Prostate gland (tissue), 2 donors: ENCODE measurements at regions not wholly inside any gene's neighbourhood (a gene's known extent, or its start where the extent isn't known, plus 50 kb on each side); places are given as distances from the start of the nearest gene placed in this dataset.

Source experiments
- DNase-seq: peaks from one replicate; pipeline ENCODE4 v3.0.0-alpha.2; 2019; ENCODE audit warnings: low spot score
- H3K27ac ChIP-seq, 2 donors: fragments of 200-600 bp; sonication (generic); 2 replicates each; pipeline ENCODE4 v1.5.1; 2017 to 2019
- H3K27me3 ChIP-seq: fragments of 200-600 bp; sonication (generic); replicated peaks from 2 replicates; pipeline ENCODE4 v1.5.1; 2019; ENCODE audit not compliant: insufficient read depth
- H3K36me3 ChIP-seq, 2 donors: fragments of 200-600 bp; sonication (generic); 1 replicate in 1 of 2; 2 replicates in 1 of 2; pipeline versions ENCODE4 v1.5.1 to v1.8.1; 2017 to 2019
- H3K4me1 ChIP-seq: fragments of 200-600 bp; sonication (generic); replicated peaks from 2 replicates; pipeline ENCODE4 v1.5.1; 2019
- H3K4me3 ChIP-seq, 2 donors: fragments of 200-600 bp; sonication (generic); 2 replicates each; pipeline ENCODE4 v1.5.1; 2017 to 2019
- H3K9me3 ChIP-seq: fragments of 200-600 bp; sonication (generic); 2 replicates; pipeline ENCODE4 v1.5.1; 2017
- POLR2A ChIP-seq: fragments of 450-650 bp; IDR thresholded peaks from one replicate; pipeline ENCODE4 v1.6.1; 2016; ENCODE audit warnings: antibody characterized with exemption, mild to moderate bottlenecking
- POLR2AphosphoS5 ChIP-seq: sonication (generic); formaldehyde crosslinking; IDR thresholded peaks from one replicate; pipeline ENCODE4 v1.6.1; 2017; ENCODE audit warnings: antibody characterized with exemption
- WGBS: methylation state at CpG from one replicate; pipeline ENCODE4 v1.1.5; 2018; 5-methylcytosine and 5-hydroxymethylcytosine counted together
- intact Hi-C: fragments of 100-400 bp; cut with DNase I; formaldehyde crosslinking; loops from one replicate; pipeline ENCODE4 v1.14.2; 2022
- TF ChIP-seq, protein P1 (sequence below), 4 experiments: fragments of 200-600 bp in 2 of 4; fragments of 450-650 bp in 2 of 4; sonication (generic) in 2 of 4; IDR thresholded peaks; 1 replicate in 3 of 4; 2 replicates in 1 of 4; pipeline ENCODE4 v1.5.1; 2016 to 2019; ENCODE audit warnings: antibody characterized with exemption in 4 of 4, mild to moderate bottlenecking in 2 of 4, moderate library complexity in 2 of 4

DNA sequence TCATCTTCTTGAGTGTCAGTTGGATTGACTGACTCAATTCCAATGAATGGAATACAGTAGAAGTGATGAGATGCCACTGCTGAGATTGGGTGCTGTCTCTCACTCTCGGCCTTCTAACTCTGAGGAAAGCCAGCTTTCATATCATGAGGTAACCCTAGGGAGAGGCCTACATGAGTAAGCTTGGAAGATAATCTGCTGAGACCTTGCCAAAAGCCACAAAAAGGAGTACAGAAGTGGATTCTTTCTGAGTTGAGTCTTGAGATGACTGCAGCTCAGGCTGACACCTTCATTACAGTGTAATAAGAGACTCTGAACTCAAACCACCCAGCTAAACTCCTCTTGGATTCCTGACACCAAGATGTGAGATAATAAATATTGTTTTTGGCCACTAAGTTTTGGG is 537.4 kb upstream of the MAGEB18 start:
- Histone ChIP-seq H3K27me3 (no peaks in the 10 kb centered on the region), H3K4me3 (no peak overlapping the region), H3K9me3 (no peaks in the 10 kb centered on the region), H3K27ac (no peak overlapping the region), H3K36me3 (no peaks in the 10 kb centered on the region), H3K4me1 (no peaks in the 10 kb centered on the region)
- DNase-seq = no peak
- intact Hi-C loops = no loop called here
- TF ChIP-seq POLR2AphosphoS5 (no peak), POLR2A (no peak)
- TF ChIP-seq, protein P1, sequence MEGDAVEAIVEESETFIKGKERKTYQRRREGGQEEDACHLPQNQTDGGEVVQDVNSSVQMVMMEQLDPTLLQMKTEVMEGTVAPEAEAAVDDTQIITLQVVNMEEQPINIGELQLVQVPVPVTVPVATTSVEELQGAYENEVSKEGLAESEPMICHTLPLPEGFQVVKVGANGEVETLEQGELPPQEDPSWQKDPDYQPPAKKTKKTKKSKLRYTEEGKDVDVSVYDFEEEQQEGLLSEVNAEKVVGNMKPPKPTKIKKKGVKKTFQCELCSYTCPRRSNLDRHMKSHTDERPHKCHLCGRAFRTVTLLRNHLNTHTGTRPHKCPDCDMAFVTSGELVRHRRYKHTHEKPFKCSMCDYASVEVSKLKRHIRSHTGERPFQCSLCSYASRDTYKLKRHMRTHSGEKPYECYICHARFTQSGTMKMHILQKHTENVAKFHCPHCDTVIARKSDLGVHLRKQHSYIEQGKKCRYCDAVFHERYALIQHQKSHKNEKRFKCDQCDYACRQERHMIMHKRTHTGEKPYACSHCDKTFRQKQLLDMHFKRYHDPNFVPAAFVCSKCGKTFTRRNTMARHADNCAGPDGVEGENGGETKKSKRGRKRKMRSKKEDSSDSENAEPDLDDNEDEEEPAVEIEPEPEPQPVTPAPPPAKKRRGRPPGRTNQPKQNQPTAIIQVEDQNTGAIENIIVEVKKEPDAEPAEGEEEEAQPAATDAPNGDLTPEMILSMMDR (IDR thresholded peaks at IDR 0.05) = no peak
- 89% methylated on average over 1 of the region's 1 CpG for WGBS

DNA sequence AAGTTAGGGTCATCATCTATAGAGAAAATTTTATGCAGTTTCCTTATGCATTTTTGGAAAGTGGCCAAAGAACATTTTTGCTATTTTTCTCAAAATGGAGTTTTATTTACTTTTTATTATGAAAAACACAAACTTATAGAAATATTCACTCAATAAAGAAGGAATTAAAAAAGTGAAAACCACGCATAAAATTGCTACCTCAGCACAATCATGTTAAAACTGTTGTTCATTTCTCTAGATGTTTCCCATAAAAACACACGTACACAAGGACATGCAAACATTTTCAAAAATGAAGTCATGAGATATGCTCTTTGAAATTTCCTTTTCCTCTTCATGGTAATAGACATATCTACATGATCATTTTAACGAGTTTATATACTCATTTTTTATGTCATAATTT is 536.8 kb upstream of the MAGEB18 start:
- Histone ChIP-seq H3K36me3 (no peaks in the 10 kb centered on the region), H3K4me3 (no peak overlapping the region), H3K27me3 (no peaks in the 10 kb centered on the region), H3K27ac (no peak overlapping the region), H3K9me3 (no peaks in the 10 kb centered on the region), H3K4me1 (no peaks in the 10 kb centered on the region)
- WGBS = 83% methylated on average over 3 of the region's 3 CpGs
- intact Hi-C loops = no loop called here
- TF ChIP-seq, protein P1 (IDR thresholded peaks at IDR 0.05) = no peak
- TF ChIP-seq POLR2A (no peak), POLR2AphosphoS5 (no peak)
- no peak for DNase-seq

GRCh38 chrX:25618248-25618647 is 519.9 kb upstream of the MAGEB18 start:
- Histone ChIP-seq H3K4me3 (no peak overlapping the region), H3K27me3 (no peaks in the 10 kb centered on the region), H3K27ac (no peak overlapping the region), H3K4me1 (no peaks in the 10 kb centered on the region), H3K9me3 (no peaks in the 10 kb centered on the region), H3K36me3 (no peaks in the 10 kb centered on the region)
- DNase-seq = no peak
- intact Hi-C loops = no loop called here
- TF ChIP-seq, protein P1 (IDR thresholded peaks at IDR 0.05) = no peak
- TF ChIP-seq POLR2A = no peak
- no peak for TF ChIP-seq POLR2AphosphoS5
- WGBS = 85% methylated on average over 3 of the region's 4 CpGs

DNA sequence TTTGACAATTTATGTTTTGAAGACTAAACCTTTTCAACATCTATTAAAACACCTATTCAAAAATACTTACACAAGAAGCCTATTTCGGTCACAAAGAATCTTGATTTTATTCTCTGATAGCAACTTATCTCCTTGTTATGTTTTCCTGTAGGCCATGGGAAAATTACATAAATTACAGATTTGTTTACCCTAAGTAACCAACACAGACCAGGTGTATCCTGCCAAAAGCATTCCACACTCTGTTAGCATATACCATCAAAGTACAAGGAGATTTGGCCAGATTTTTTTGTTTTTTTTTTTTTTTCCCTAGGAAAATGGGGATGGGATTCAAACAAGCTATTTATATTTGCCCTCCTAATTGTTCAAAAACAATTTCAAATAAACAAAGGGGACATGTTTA is 497.9 kb upstream of the MAGEB18 start:
- TF ChIP-seq POLR2A (no peak), POLR2AphosphoS5 (no peak)
- TF ChIP-seq, protein P1 (IDR thresholded peaks at IDR 0.05) = no peak
- intact Hi-C loops = no loop called here
- Histone ChIP-seq H3K27ac (no peak overlapping the region), H3K4me1 (no peaks in the 10 kb centered on the region), H3K4me3 (no peak overlapping the region), H3K9me3 (no peaks in the 10 kb centered on the region), H3K36me3 (no peaks in the 10 kb centered on the region), H3K27me3 (no peaks in the 10 kb centered on the region)
- whole genome bisulfite sequencing = 0% methylated on average over 1 of the region's 1 CpG
- no peak for DNase-seq

GRCh38 chrX:25646156-25646555 is 492.0 kb upstream of the MAGEB18 start:
- intact Hi-C loops = no loop called here
- TF ChIP-seq POLR2AphosphoS5 (no peak), POLR2A (no peak)
- TF ChIP-seq, protein P1 (IDR thresholded peaks at IDR 0.05) = no peak
- WGBS = 96% methylated on average over 9 of the region's 21 CpGs

More at GRCh38 chrX:25646156-25646555, 492.0 kb upstream of the MAGEB18 start:
- H3K4me3 ChIP-seq = no peak overlapping the region
- H3K9me3 ChIP-seq = no peaks in the 10 kb centered on the region
- no peaks in the 10 kb centered on the region for H3K27me3 ChIP-seq
- H3K27ac ChIP-seq = no peak overlapping the region
- H3K36me3 ChIP-seq = no peaks in the 10 kb centered on the region
- H3K4me1 ChIP-seq = no peaks in the 10 kb centered on the region
- no peak for DNase-seq
